HAP-1 (cell line): ENCODE measurements at regions not wholly inside any gene's neighbourhood (a gene's known extent, or its start where the extent isn't known, plus 50 kb on each side); places are given as distances from the start of the nearest gene placed in this dataset.

Source experiments
- DNase-seq, 2 experiments: peaks; one replicate each; pipeline ENCODE4 v3.0.0-alpha.2; 2016 to 2020; ENCODE audit warnings: low spot score in 2 of 2
- H3K27me3 ChIP-seq: fragments of 250-450 bp; sonication (Bioruptor Pico); 2 replicates; pipeline ENCODE4 v1.5.1; 2020; ENCODE audit warnings: low read depth, mild to moderate bottlenecking, moderate library complexity
- H3K36me3 ChIP-seq: fragments of 250-450 bp; sonication (Bioruptor Pico); replicated peaks from 2 replicates; pipeline ENCODE4 v1.5.1; 2020; ENCODE audit warnings: mild to moderate bottlenecking
- H3K4me1 ChIP-seq: fragments of 250-450 bp; sonication (Bioruptor Pico); 2 replicates; pipeline ENCODE4 v1.5.1; 2020; ENCODE audit warnings: mild to moderate bottlenecking
- H3K4me3 ChIP-seq: fragments of 250-450 bp; sonication (Bioruptor Pico); 2 replicates; pipeline ENCODE4 v1.5.1; 2020; ENCODE audit warnings: mild to moderate bottlenecking, moderate library complexity
- H3K9me3 ChIP-seq: fragments of 250-450 bp; sonication (Bioruptor Pico); 2 replicates; pipeline ENCODE4 v1.5.1; 2020; ENCODE audit warnings: mild to moderate bottlenecking, moderate library complexity
- in situ Hi-C: fragments of 300-500 bp; cut with MboI; formaldehyde crosslinking; loops from 3 replicates; pipeline ENCODE4 v1.14.3; 2020; ENCODE audit warnings: low sequenced_read_pairs, inconsistent platforms, mixed read lengths

GRCh38 chr21:43294194-43294902 lies 125.5 kb downstream of the CRYAA start:
- in situ Hi-C loops = no loop called here
- no peak overlapping the region for H3K4me3 ChIP-seq

DNA sequence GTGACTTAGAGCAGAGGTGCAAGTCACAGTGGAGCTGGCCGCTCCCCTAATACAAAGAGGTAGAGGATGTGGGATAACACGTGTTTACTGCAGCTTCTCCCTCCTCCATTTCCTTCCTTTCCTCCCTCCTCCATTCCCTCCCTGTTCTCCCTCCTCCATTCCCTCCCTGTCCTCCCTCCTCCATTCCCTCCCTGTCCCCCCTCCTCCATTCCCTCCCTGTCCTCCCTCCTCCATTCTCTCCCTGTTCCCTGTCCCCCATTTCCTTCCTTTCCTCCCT lies 124.0 kb downstream of the CRYAA start:
- Histone ChIP-seq H3K9me3 (no peaks in the 10 kb centered on the region), H3K36me3 (no peaks in the 10 kb centered on the region), H3K4me3 (no peak overlapping the region), H3K4me1 (no peaks in the 10 kb centered on the region), H3K27me3 (no peaks in the 10 kb centered on the region)
- no peak for DNase-seq
- in situ Hi-C loops = no loop called here

More at GRCh38 chr21:43294194-43294902, 125.5 kb downstream of the CRYAA start:
- no peak for DNase-seq
- Histone ChIP-seq H3K36me3 (no peaks in the 10 kb centered on the region), H3K27me3 (no peaks in the 10 kb centered on the region), H3K9me3 (no peaks in the 10 kb centered on the region), H3K4me1 (no peaks in the 10 kb centered on the region)

GRCh38 chr21:43292041-43292865 lies 123.4 kb downstream of the CRYAA start:
- Histone ChIP-seq H3K9me3 (no peaks in the 10 kb centered on the region), H3K4me1 (no peaks in the 10 kb centered on the region), H3K36me3 (no peaks in the 10 kb centered on the region), H3K27me3 (no peaks in the 10 kb centered on the region), H3K4me3 (no peak overlapping the region)
- in situ Hi-C loops = no loop called here
- no peak for DNase-seq

- no peaks in the 10 kb centered on the region for H3K9me3 ChIP-seq
- H3K36me3 ChIP-seq = no peaks in the 10 kb centered on the region
- in situ Hi-C loops = no loop called here
- H3K4me3 ChIP-seq = no peak overlapping the region
- H3K4me1 ChIP-seq = no peaks in the 10 kb centered on the region
- no peaks in the 10 kb centered on the region for H3K27me3 ChIP-seq
- no peak for DNase-seq
These were observed 122.6 kb downstream of the CRYAA start for GRCh38 chr21:43291347-43291950.

GRCh38 chr21:43290421-43291346 lies 121.9 kb downstream of the CRYAA start:
- Histone ChIP-seq H3K4me3 (no peak overlapping the region), H3K36me3 (no peaks in the 10 kb centered on the region), H3K4me1 (no peaks in the 10 kb centered on the region), H3K27me3 (no peaks in the 10 kb centered on the region), H3K9me3 (no peaks in the 10 kb centered on the region)
- in situ Hi-C loops = no loop called here
- DNase-seq = no peak

DNA sequence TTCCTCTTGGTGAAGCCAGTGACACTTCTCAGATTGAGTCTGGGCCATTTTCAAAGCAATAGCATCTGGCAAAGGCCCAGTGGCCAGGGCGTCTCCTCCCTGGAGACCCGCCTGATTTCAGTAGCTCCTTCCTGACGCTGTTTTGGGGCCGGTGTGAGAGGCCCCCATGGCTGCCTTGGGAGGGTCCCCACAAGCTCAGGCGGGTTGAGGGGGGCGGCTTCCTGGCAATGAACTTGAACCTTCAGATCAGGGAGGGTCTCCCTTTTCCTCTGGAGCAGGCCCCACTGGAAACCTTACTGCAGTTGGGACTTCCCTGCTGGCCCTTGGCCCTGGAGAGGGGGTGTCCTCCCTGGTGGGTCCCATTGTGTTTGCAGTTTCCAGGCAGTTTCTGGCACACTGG lies 121.2 kb downstream of the CRYAA start:
- in situ Hi-C loops = no loop called here
- Histone ChIP-seq H3K27me3 (no peaks in the 10 kb centered on the region), H3K9me3 (no peaks in the 10 kb centered on the region), H3K4me3 (no peak overlapping the region), H3K36me3 (no peaks in the 10 kb centered on the region), H3K4me1 (no peaks in the 10 kb centered on the region)
- no peak for DNase-seq

DNA sequence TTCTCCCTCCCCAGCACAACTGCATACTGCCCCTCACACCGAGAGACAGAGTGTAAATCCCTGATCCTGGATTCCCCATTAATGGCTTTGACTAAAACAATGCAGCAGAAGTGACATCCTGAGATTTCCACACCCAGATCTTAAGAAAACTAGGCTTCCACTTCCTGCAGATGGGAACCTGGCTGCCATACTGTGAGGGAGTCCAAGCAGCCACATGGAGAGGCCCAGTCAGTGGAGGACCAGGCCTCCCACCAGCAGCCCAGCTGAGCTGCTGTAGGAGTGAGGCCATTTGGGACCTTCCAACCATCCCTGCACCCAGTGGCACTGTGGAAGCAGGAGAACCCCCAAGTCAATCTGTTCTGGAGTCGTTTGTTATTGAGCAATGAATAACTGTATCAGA lies 120.6 kb downstream of the CRYAA start:
- Histone ChIP-seq H3K4me3 (no peak overlapping the region), H3K9me3 (no peaks in the 10 kb centered on the region), H3K36me3 (no peaks in the 10 kb centered on the region), H3K27me3 (no peaks in the 10 kb centered on the region), H3K4me1 (no peaks in the 10 kb centered on the region)
- no peak for DNase-seq
- in situ Hi-C loops = no loop called here

GRCh38 chr21:43287795-43288755 lies 119.3 kb downstream of the CRYAA start:
- no peaks in the 10 kb centered on the region for H3K4me1 ChIP-seq
- H3K27me3 ChIP-seq = no peaks in the 10 kb centered on the region
- in situ Hi-C loops = no loop called here
- H3K4me3 ChIP-seq = no peak overlapping the region
- DNase-seq = no peak
- no peaks in the 10 kb centered on the region for H3K9me3 ChIP-seq
- H3K36me3 ChIP-seq = no peaks in the 10 kb centered on the region

GRCh38 chr21:43287111-43287760 lies 118.4 kb downstream of the CRYAA start:
- no peaks in the 10 kb centered on the region for H3K36me3 ChIP-seq
- DNase-seq = no peak
- in situ Hi-C loops = no loop called here

GRCh38 chr21:43286196-43286595 lies 117.4 kb downstream of the CRYAA start:
- H3K4me3 ChIP-seq = no peak overlapping the region
- H3K27me3 ChIP-seq = no peaks in the 10 kb centered on the region
- no peaks in the 10 kb centered on the region for H3K36me3 ChIP-seq
- H3K9me3 ChIP-seq = no peaks in the 10 kb centered on the region
- in situ Hi-C loops = no loop called here
- no peak for DNase-seq
- H3K4me1 ChIP-seq = no peaks in the 10 kb centered on the region

More at GRCh38 chr21:43287111-43287760, 118.4 kb downstream of the CRYAA start:
- H3K9me3 ChIP-seq = no peaks in the 10 kb centered on the region
- no peaks in the 10 kb centered on the region for H3K4me1 ChIP-seq
- H3K4me3 ChIP-seq = no peak overlapping the region
- no peaks in the 10 kb centered on the region for H3K27me3 ChIP-seq

DNA sequence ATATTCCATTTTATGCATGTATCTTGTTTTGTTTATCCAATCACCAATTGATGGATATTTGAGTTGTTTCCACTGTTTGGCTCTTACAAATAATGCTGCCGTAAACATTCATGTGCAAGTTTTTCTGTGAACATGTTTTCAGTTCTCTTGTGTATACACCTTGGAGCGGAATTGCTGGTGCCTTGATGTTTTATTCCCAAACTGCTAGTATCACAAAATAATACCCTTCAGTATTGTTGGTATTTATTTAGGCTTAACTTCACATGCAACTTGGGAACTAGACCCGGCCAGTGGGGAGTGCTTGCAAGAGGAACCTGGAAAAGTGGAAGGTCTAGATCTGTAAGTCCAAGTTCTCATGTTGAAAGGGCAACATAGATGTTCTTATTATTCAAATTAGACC lies 115.9 kb downstream of the CRYAA start:
- H3K9me3 ChIP-seq = no peaks in the 10 kb centered on the region
- H3K4me1 ChIP-seq = no peaks in the 10 kb centered on the region
- DNase-seq = no peak
- H3K4me3 ChIP-seq = no peak overlapping the region
- no peaks in the 10 kb centered on the region for H3K27me3 ChIP-seq
- no peaks in the 10 kb centered on the region for H3K36me3 ChIP-seq
- in situ Hi-C loops = no loop called here

GRCh38 chr21:43284238-43284637 lies 115.4 kb downstream of the CRYAA start:
- DNase-seq = no peak
- Histone ChIP-seq H3K4me1 (no peaks in the 10 kb centered on the region), H3K27me3 (no peaks in the 10 kb centered on the region), H3K4me3 (no peak overlapping the region), H3K36me3 (no peaks in the 10 kb centered on the region), H3K9me3 (no peaks in the 10 kb centered on the region)
- in situ Hi-C loops = no loop called here
